BLaER1 treated with 17β-estradiol and CSF1 and Interleukin-3, amounts not matched to agents 10 nM and 100 nM (cell line): ENCODE measurements at regions not wholly inside any gene's neighbourhood (a gene's known extent, or its start where the extent isn't known, plus 50 kb on each side); places are given as distances from the start of the nearest gene placed in this dataset.

ENCODE experiments used
- H3K27ac ChIP-seq, 11 experiments: shearing (Covaris generic); formaldehyde crosslinking; 2 replicates each; pipeline ENCODE4 v1.8.1; 2022
- H3K27me3 ChIP-seq, 11 experiments: shearing (Covaris generic); formaldehyde crosslinking; 2 replicates each; pipeline ENCODE4 v1.8.1; 2022
- H3K36me3 ChIP-seq, 11 experiments: shearing (Covaris generic); formaldehyde crosslinking; 2 replicates each; pipeline ENCODE4 v1.8.1; 2022
- H3K4me1 ChIP-seq, 10 experiments: shearing (Covaris generic); formaldehyde crosslinking; 2 replicates each; pipeline ENCODE4 v1.8.1; 2022
- H3K4me2 ChIP-seq, 11 experiments: shearing (Covaris generic); formaldehyde crosslinking; 2 replicates each; pipeline ENCODE4 v1.8.1; 2022
- H3K4me3 ChIP-seq, 10 experiments: shearing (Covaris generic); formaldehyde crosslinking; 2 replicates each; pipeline ENCODE4 v1.8.1; 2022
- H3K9ac ChIP-seq, 11 experiments: shearing (Covaris generic); formaldehyde crosslinking; 2 replicates each; pipeline ENCODE4 v1.8.1; 2022
- H3K9me3 ChIP-seq, 11 experiments: shearing (Covaris generic); formaldehyde crosslinking; replicated peaks in 1 of 11; 2 replicates each; pipeline ENCODE4 v1.8.1; 2022
- H4K20me1 ChIP-seq, 11 experiments: shearing (Covaris generic); formaldehyde crosslinking; 2 replicates each; pipeline ENCODE4 v1.8.1; 2022
- Cebpa-rat ChIP-seq, 11 experiments: shearing (Covaris generic); IDR thresholded peaks; 2 replicates each; pipeline ENCODE4 v1.8.1; 2022

DNA sequence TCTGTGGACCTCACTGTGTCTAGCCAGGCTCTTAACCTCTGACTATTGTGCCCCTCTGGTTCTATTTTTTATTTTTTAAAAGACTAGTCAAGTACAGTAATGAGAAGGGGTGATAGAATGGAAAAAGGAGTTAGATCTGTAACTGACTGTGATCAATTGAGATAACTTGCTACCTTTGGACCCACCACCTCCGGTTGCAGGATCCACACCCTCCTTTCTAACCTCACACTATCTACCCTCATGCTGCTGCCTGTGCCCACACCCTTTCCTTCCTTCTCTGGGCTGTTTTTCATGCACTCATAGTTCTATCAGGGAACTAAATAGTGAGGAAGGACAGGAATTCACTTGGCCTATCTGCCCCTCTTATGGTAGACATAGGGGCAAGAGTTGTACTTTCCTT is 172.3 kb downstream of the KATNIP start:
- H3K4me3 ChIP-seq = no peak overlapping the region
- H3K9ac ChIP-seq = peak overlapping the region in 7 of 11 experiments; percentile 0 to 66 (median 26); a peak in 8 of 22 replicates
- H4K20me1 ChIP-seq = no peaks in the 10 kb centered on the region
- H3K27ac ChIP-seq = peak overlapping the region in 9 of 11 experiments; percentile 22 to 84 (median 64); a peak in 17 of 22 replicates
- peak overlapping the region; percentile 17 to 84 (median 73); a peak in 20 of 22 replicates for H3K4me2 ChIP-seq
- H3K36me3 ChIP-seq = peaks cover 0 to 55% (median 13%) of the 10 kb centered on the region in 11 experiments; a peak in 13 of 22 replicates
- no peaks in the 10 kb centered on the region for H3K27me3 ChIP-seq
- no peak for TF ChIP-seq Cebpa-rat (IDR thresholded peaks at IDR 0.05)
- H3K4me1 ChIP-seq = peaks cover 18 to 83% (median 77%) of the 10 kb centered on the region in 10 experiments
- peaks cover 0 to 9% (median 0%) of the 10 kb centered on the region in 11 experiments; a peak in 2 of 22 replicates for H3K9me3 ChIP-seq

DNA sequence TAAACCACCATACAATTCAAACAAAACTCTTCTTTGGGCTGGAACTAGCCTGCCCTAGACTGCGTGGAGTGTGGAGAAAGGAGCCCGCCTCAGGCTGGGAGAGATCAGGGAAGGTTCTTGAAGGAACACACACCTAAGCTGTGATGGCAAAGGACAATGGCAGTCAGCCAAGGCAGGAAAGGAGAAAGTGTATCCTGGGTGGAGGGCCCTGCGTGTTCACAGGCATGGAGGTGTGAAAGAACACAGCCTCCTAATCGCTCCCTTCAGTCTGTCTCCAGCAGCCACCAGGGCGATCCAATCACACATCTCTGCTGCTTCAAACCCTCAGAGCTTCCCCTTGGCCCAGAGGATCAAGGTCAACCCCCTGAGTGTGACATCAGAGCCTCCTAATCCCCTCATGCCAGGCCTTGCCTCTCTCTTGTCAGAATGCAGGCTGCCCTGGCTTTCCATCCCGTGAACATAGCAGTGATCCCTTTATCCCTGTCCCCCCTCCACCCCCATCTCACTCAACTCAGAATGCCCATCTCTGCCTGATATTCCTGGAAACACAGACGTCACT is 173.0 kb downstream of the KATNIP start:
- Histone ChIP-seq H3K27ac (peak overlapping the region in 6 of 11 experiments; percentile 61 to 84 (median 70); a peak in 11 of 22 replicates), H3K9me3 (peaks cover 0 to 9% (median 0%) of the 10 kb centered on the region in 11 experiments; a peak in 2 of 22 replicates), H3K9ac (no peak overlapping the region), H3K36me3 (peaks cover 0 to 63% (median 16%) of the 10 kb centered on the region in 11 experiments; a peak in 13 of 22 replicates), H3K27me3 (no peaks in the 10 kb centered on the region), H4K20me1 (no peaks in the 10 kb centered on the region), H3K4me2 (peak overlapping the region in 9 of 11 experiments; percentile 63 to 84 (median 74); a peak in 14 of 22 replicates), H3K4me3 (no peak overlapping the region), H3K4me1 (peaks cover 19 to 77% (median 71%) of the 10 kb centered on the region in 10 experiments)
- TF ChIP-seq Cebpa-rat (IDR thresholded peaks at IDR 0.05) = no peak

DNA sequence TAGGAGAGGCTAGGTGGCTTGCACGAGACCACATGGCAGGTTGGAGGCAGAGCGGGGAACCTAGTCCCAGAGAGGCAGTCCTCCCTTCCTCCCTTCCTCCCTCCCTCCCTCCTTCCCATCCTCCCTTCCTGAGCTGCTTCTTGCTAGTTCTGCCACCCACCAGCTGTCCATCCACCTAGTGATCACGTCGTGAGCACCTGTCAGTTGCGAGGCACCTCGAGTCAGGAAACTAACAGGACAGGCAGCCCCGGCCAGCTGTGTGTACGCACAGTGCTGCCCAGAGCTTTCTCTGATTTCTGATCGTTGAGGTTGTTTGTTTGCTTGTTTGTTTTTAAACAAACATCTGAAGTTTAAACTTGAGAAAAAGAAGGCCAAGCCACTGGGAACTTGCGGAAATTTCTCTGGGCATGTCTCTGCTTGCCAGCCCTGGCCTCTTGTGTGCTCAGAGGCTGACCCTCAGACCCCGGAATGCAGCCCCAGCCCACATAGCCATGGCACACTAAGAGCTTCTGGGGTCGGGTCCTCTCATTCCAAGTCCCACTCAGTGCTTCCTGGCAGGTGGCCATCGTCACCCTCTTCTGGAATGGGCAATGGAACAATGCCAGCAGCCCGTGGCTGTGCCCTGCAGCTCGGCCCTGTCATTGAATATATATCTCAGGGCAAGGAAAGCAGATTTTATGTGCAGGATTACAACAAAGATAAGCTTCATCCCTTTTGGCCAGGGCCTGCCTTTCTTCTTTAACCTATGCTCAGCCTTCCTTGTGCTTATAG is 174.0 kb downstream of the KATNIP start:
- H3K36me3 ChIP-seq = peaks cover 0 to 66% (median 18%) of the 10 kb centered on the region in 11 experiments; a peak in 13 of 22 replicates

DNA sequence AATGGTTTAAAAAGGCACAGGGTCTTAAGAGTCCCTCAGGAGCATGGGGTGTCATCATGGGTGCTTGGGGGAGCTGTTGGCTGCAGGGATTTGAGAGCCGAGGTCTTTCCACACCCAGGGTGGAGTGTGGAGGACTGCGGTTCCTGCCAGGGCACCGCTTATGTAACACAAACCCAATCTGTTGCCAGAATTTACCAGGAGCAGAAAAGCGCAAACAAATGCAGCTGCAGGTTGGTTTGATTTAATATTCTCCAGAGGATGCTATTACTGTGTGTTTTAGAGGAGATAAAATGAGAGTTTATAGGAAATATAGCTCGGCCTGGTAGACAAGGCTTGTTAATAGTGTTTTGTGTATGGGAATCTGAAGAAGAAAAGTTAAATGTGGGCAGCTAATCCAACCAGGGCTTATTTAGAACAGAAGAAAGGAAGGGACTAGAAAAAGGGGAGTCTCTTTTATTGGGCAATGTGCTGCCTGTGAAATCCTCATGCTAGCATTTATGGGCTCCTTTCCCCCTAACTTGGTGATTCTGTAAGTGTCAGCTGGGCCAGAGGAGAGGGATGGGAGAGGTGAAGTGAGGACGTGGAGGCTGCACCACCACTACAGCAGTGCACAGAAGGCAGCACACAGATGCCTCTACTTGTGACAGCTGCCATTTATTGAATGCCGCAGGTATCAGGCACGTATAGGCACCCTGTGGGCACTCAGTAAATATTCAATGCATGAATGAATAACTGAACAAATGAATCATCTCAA is 174.7 kb downstream of the KATNIP start:
- Histone ChIP-seq H3K9me3 (peaks cover 0 to 9% (median 0%) of the 10 kb centered on the region in 11 experiments; a peak in 2 of 22 replicates), H3K27me3 (no peaks in the 10 kb centered on the region), H4K20me1 (peaks cover 0 to 14% (median 0%) of the 10 kb centered on the region in 11 experiments; a peak in 3 of 22 replicates), H3K4me3 (no peak overlapping the region), H3K9ac (peak overlapping the region in 4 of 11 experiments; percentile 9 to 27 (median 13); a peak in 7 of 22 replicates), H3K4me1 (peaks cover 29 to 82% (median 76%) of the 10 kb centered on the region in 10 experiments), H3K36me3 (peaks cover 0 to 61% (median 18%) of the 10 kb centered on the region in 11 experiments; a peak in 13 of 22 replicates), H3K4me2 (peak overlapping the region in 9 of 11 experiments; percentile 35 to 84 (median 58); a peak in 17 of 22 replicates), H3K27ac (peak overlapping the region in 6 of 11 experiments; percentile 13 to 84 (median 58); a peak in 10 of 22 replicates)
- no peak for TF ChIP-seq Cebpa-rat (IDR thresholded peaks at IDR 0.05)

More for the DNA sequence above, 174.0 kb downstream of the KATNIP start:
- H3K4me3 ChIP-seq = no peak overlapping the region
- peak overlapping the region in 9 of 11 experiments; percentile 35 to 84 (median 73); a peak in 17 of 22 replicates for H3K4me2 ChIP-seq
- H3K9ac ChIP-seq = peak overlapping the region in 4 of 11 experiments; percentile 9 to 27 (median 13); a peak in 4 of 22 replicates
- H3K4me1 ChIP-seq = peaks cover 21 to 77% (median 71%) of the 10 kb centered on the region in 10 experiments
- peaks cover 0 to 9% (median 0%) of the 10 kb centered on the region in 11 experiments; a peak in 2 of 22 replicates for H3K9me3 ChIP-seq
- TF ChIP-seq Cebpa-rat (IDR thresholded peaks at IDR 0.05) = no peak
- H4K20me1 ChIP-seq = peaks cover 0 to 7% (median 0%) of the 10 kb centered on the region in 11 experiments; a peak in 2 of 22 replicates
- peak overlapping the region in 6 of 11 experiments; percentile 13 to 84 (median 58); a peak in 9 of 22 replicates for H3K27ac ChIP-seq
- no peaks in the 10 kb centered on the region for H3K27me3 ChIP-seq

DNA sequence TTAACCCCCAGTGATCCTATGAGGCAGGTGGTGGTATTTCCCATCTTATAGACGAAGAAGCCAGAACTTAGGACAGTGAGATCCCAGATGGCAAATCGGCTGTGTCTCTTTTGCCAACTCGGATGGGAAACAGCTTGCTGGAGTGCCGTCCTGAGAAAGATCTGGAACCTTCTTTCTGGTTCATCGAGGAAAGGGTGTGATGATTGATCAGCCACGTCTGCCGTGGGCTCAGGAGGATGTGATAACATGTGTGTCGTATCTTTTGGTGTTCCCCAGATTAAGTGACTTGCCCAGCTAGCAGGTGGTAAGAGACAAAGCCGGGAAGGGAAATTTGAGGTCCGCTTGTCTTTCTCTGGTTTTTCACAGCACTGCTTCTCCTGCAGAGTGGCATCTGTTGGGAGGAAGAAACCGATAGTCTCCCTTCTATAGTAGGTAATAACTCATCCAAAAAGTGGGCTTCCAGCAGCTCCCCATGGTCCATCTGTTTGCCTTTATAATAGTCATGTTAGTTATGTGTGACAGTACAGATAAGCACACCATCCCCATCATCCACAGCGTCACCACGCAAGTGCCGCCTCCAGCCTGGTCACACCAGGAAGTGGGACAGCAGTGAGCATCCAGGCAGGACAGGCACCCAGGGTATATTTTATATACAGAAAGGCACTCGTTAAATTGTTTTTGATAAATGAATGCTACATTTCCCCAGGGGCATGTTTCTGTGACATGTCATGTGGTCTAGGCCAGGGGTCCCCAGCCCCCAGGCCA is 175.5 kb downstream of the KATNIP start:
- peak overlapping the region in 4 of 11 experiments; percentile 18 to 81 (median 58); a peak in 5 of 22 replicates for H3K27ac ChIP-seq
- peaks cover 35 to 85% (median 82%) of the 10 kb centered on the region in 10 experiments for H3K4me1 ChIP-seq

DNA sequence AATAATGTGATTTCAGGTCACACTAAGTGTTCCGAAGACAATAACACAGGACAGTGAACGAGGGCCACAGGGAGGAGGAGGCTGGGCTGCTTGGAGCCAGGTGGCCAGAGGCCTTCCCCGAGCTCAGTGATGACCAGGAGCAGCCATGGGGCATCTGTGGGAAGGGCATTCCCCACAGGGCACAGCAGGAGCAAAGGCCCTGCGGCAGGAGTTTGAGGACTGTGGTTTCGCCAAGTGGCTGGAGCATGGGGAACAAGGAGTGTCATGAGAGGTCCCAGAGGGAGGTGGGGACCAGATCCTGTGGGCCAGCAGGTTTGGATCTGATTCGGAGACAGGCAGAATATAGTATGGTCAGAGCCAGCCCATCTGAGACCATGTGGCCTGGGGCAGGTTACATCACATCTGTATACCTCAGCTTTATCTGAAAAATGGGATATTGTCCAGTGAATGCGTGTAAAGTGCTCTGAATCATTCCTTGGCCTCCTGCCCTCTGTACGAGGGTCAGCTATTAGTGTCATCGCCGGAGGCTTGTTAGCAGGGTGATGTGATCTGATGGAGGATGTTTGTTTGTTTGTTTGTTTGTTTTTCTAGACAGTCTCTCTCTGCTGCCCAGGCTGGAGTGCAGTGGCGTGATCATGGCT is 176.8 kb downstream of the KATNIP start:
- H3K4me1 ChIP-seq = peaks cover 30 to 76% (median 74%) of the 10 kb centered on the region in 10 experiments
- no peaks in the 10 kb centered on the region for H3K27me3 ChIP-seq
- H3K9me3 ChIP-seq = peaks cover 0 to 9% (median 0%) of the 10 kb centered on the region in 11 experiments; a peak in 2 of 22 replicates

More for the DNA sequence above, 175.5 kb downstream of the KATNIP start:
- Histone ChIP-seq H3K27me3 (no peaks in the 10 kb centered on the region), H3K36me3 (peaks cover 0 to 61% (median 18%) of the 10 kb centered on the region in 11 experiments; a peak in 13 of 22 replicates), H3K4me2 (peak overlapping the region in 8 of 11 experiments; percentile 42 to 84 (median 66); a peak in 15 of 22 replicates), H3K9me3 (peaks cover 0 to 9% (median 0%) of the 10 kb centered on the region in 11 experiments; a peak in 2 of 22 replicates), H4K20me1 (peaks cover 0 to 22% (median 0%) of the 10 kb centered on the region in 11 experiments; a peak in 3 of 22 replicates), H3K9ac (peak overlapping the region in 1 of 11 experiments; percentile 15; a peak in 1 of 22 replicates), H3K4me3 (no peak overlapping the region)
- TF ChIP-seq Cebpa-rat (IDR thresholded peaks at IDR 0.05) = no peak

DNA sequence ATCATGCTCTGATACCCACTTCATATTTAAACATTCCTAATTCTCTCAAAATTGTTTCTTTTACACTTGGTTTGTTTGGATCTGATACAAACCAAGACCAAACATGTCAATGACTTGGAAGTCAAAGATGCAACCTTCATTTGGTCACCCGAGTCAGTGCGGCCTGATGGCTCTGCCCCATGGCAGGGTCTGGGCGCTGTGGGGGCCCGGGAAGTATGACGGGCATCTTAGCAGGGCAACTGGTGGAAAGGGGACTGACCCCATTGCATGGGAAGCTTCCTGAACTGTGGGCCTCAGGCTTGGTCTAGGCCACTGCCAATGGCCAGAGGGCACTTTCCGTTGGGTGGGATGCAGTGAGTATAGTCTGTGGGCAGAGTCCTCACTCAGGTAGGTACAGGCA is 178.0 kb downstream of the KATNIP start:
- Histone ChIP-seq H3K4me2 (peak overlapping the region; percentile 76 to 93 (median 86)), H3K4me1 (peaks cover 24 to 72% (median 62%) of the 10 kb centered on the region in 10 experiments), H3K4me3 (no peak overlapping the region), H3K27me3 (no peaks in the 10 kb centered on the region), H3K9me3 (peaks cover 0 to 9% (median 0%) of the 10 kb centered on the region in 11 experiments; a peak in 2 of 22 replicates), H4K20me1 (peaks cover 0 to 24% (median 0%) of the 10 kb centered on the region in 11 experiments; a peak in 3 of 22 replicates), H3K9ac (no peak overlapping the region), H3K27ac (peak overlapping the region in 7 of 11 experiments; percentile 40 to 77 (median 65); a peak in 11 of 22 replicates), H3K36me3 (peaks cover 0 to 64% (median 18%) of the 10 kb centered on the region in 11 experiments; a peak in 12 of 22 replicates)
- TF ChIP-seq Cebpa-rat (IDR thresholded peaks at IDR 0.05) = no peak

More for the DNA sequence above, 176.8 kb downstream of the KATNIP start:
- H3K4me3 ChIP-seq = no peak overlapping the region
- H3K36me3 ChIP-seq = peaks cover 0 to 61% (median 18%) of the 10 kb centered on the region in 11 experiments; a peak in 12 of 22 replicates
- H3K27ac ChIP-seq = peak overlapping the region in 2 of 11 experiments; percentile 6 to 16; a peak in 1 of 22 replicates
- peaks cover 0 to 24% (median 0%) of the 10 kb centered on the region in 11 experiments; a peak in 3 of 22 replicates for H4K20me1 ChIP-seq
- no peak overlapping the region for H3K4me2 ChIP-seq
- H3K9ac ChIP-seq = no peak overlapping the region
- no peak for TF ChIP-seq Cebpa-rat (IDR thresholded peaks at IDR 0.05)
